CD4-positive, alpha-beta T cell treated with Interleukin-6 for 4 hours (primary cell): ENCODE measurements at regions not wholly inside any gene's neighbourhood (a gene's known extent, or its start where the extent isn't known, plus 50 kb on each side); places are given as distances from the start of the nearest gene placed in this dataset.

Source experiments
- DNase-seq: peaks from one replicate; pipeline ENCODE4 v3.0.0-alpha.2; 2020; ENCODE audit warnings: mixed read lengths

GRCh38 chr7:25876092-25876491 lies 275.9 kb upstream of the NFE2L3 start:
- no peak for DNase-seq

GRCh38 chr7:25877802-25878789 lies 273.9 kb upstream of the NFE2L3 start:
- no peak for DNase-seq

- DNase-seq: no peak
Observed at GRCh38 chr7:25879799-25880198, 272.2 kb upstream of the NFE2L3 start.

GRCh38 chr7:25881317-25882037 lies 270.5 kb upstream of the NFE2L3 start:
- DNase-seq: no peak

- no peak for DNase-seq
Observed at GRCh38 chr7:25882151-25882773, 269.7 kb upstream of the NFE2L3 start.

- no peak for DNase-seq
Observed at GRCh38 chr7:25884265-25884828, 267.7 kb upstream of the NFE2L3 start.

GRCh38 chr7:25885057-25885576 lies 266.9 kb upstream of the NFE2L3 start:
- no peak for DNase-seq

- no peak for DNase-seq
Observed at GRCh38 chr7:25886387-25887240, 265.4 kb upstream of the NFE2L3 start.

GRCh38 chr7:25887266-25887665 lies 264.7 kb upstream of the NFE2L3 start:
- DNase-seq: no peak

GRCh38 chr7:25887795-25888559 lies 264.0 kb upstream of the NFE2L3 start:
- DNase-seq: no peak

GRCh38 chr7:25889765-25890164 lies 262.2 kb upstream of the NFE2L3 start:
- no peak for DNase-seq

GRCh38 chr7:25891591-25891990 lies 260.4 kb upstream of the NFE2L3 start:
- DNase-seq: no peak

- DNase-seq: no peak
Observed at GRCh38 chr7:25893436-25893835, 258.6 kb upstream of the NFE2L3 start.

- DNase-seq: peak; percentile 39
Observed at GRCh38 chr7:25894002-25894901, 257.7 kb upstream of the NFE2L3 start.

- DNase-seq: peak; percentile 78
Observed at GRCh38 chr7:25894902-25895791, 256.9 kb upstream of the NFE2L3 start.

- DNase-seq: no peak
Observed at GRCh38 chr7:25895792-25896171, 256.2 kb upstream of the NFE2L3 start.

GRCh38 chr7:25897261-25897782 lies 254.7 kb upstream of the NFE2L3 start:
- no peak for DNase-seq

- DNase-seq: no peak
Observed at GRCh38 chr7:25900245-25900644, 251.8 kb upstream of the NFE2L3 start.

- no peak for DNase-seq
Observed at GRCh38 chr7:25900877-25901276, 251.1 kb upstream of the NFE2L3 start.
